Parathyroid adenoma (tissue), 2 donors: ENCODE measurements at regions not wholly inside any gene's neighbourhood (a gene's known extent, or its start where the extent isn't known, plus 50 kb on each side); places are given as distances from the start of the nearest gene placed in this dataset.

ENCODE experiments used
- H2AFZ ChIP-seq: fragments of 300-600 bp; sonication (generic); one replicate; pipeline ENCODE4 v1.7.0; 2017; ENCODE audit warnings: antibody characterized with exemption, mild to moderate bottlenecking
- H3K27ac ChIP-seq: fragments of 300-600 bp; sonication (generic); one replicate; pipeline ENCODE4 v1.7.0; 2017
- H3K27me3 ChIP-seq: fragments of 300-600 bp; sonication (generic); one replicate; pipeline ENCODE4 v1.7.0; 2017; ENCODE audit warnings: low read length; ENCODE audit not compliant: control insufficient read depth, insufficient read depth
- H3K36me3 ChIP-seq: fragments of 300-600 bp; sonication (generic); one replicate; pipeline ENCODE4 v1.7.0; 2017; ENCODE audit warnings: low read length; ENCODE audit not compliant: control insufficient read depth, insufficient read depth
- H3K4me1 ChIP-seq: fragments of 300-600 bp; sonication (generic); one replicate; pipeline ENCODE4 v1.7.0; 2017; ENCODE audit warnings: control low read depth
- H3K4me2 ChIP-seq: fragments of 300-600 bp; sonication (generic); one replicate; pipeline ENCODE4 v1.7.0; 2017; ENCODE audit warnings: low read length
- H3K4me3 ChIP-seq: fragments of 300-600 bp; sonication (generic); one replicate; pipeline ENCODE4 v1.7.0; 2017; ENCODE audit warnings: low read depth, low read length
- H3K79me2 ChIP-seq: fragments of 300-600 bp; sonication (generic); one replicate; pipeline ENCODE4 v1.7.0; 2017; ENCODE audit warnings: control low read depth
- H3K9ac ChIP-seq: fragments of 300-600 bp; sonication (generic); one replicate; pipeline ENCODE4 v1.7.0; 2017; ENCODE audit warnings: mild to moderate bottlenecking
- H3K9me3 ChIP-seq: fragments of 300-600 bp; sonication (generic); one replicate; pipeline ENCODE4 v1.7.0; 2017; ENCODE audit warnings: low read length; ENCODE audit not compliant: control insufficient read depth
- TF ChIP-seq, protein P1 (sequence below): fragments of 300-600 bp; sonication (generic); IDR thresholded peaks from one replicate; pipeline ENCODE4 v1.7.0; 2017; ENCODE audit warnings: antibody characterized with exemption, mild to moderate bottlenecking
- donor health status: primary hyperparathyroidism.

DNA sequence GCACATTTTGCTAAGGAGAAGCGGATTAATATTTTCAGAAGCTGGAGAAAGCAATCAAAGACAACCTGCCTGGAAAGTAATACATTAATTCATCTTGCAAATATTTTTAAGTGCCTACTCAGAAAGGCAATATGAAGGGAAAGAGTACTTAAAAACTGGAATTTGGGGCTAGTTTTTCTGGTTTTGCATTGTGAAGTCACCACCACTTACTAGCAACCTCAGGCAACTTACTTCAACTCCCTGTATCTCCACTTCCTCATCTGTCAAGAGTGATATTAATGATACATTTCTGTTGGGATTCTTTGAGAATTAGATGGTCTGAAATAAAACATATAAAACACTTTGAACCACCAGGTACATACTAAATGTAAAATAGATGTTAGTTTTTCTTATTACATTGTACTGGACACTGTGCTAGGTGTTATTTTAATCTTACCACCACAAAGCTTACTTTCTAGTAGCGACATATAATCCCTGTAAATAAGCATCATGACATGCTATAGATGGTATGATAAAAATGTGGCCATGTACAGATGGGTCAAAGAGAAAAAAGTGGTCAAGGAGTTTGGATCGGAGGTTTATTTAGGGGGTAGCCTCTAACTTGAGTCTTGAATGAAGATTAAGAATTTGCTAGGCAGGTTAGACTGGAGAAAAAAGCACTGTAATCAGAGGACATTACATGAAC lies 101.2 kb downstream of the SPRY2 start:
- no peak overlapping the region for H3K9ac ChIP-seq
- no peak overlapping the region for H3K4me2 ChIP-seq

DNA sequence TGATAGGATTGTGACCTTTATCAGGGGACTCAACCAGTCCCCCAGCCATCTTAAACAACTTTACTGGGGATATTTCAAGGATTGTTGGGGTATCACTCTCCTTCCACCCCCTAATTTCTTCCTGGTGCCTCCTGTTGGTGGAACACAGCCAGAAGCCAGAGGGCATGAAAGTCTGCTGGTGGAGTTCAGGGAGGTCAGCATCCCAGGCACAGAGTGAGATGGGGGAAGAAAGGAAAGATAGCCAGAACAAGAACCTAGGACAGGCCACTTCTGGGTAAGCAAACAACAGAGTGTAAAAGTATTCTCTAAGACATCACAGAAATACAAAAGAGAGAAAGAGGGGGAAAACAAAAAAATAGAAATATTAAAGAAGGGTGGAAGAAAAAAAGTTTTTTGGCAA lies 101.8 kb downstream of the SPRY2 start:
- H3K4me2 ChIP-seq: no peak overlapping the region
- H3K4me3 ChIP-seq: no peak overlapping the region
- H3K79me2 ChIP-seq: no peaks in the 10 kb centered on the region
- H3K4me1 ChIP-seq: no peaks in the 10 kb centered on the region
- H3K9ac ChIP-seq: no peak overlapping the region
- no peaks in the 10 kb centered on the region for H3K27me3 ChIP-seq
- H3K36me3 ChIP-seq: no peaks in the 10 kb centered on the region
- H3K27ac ChIP-seq: no peak overlapping the region
- H2AFZ ChIP-seq: no peak overlapping the region
- H3K9me3 ChIP-seq: no peaks in the 10 kb centered on the region
- TF ChIP-seq, protein P1, sequence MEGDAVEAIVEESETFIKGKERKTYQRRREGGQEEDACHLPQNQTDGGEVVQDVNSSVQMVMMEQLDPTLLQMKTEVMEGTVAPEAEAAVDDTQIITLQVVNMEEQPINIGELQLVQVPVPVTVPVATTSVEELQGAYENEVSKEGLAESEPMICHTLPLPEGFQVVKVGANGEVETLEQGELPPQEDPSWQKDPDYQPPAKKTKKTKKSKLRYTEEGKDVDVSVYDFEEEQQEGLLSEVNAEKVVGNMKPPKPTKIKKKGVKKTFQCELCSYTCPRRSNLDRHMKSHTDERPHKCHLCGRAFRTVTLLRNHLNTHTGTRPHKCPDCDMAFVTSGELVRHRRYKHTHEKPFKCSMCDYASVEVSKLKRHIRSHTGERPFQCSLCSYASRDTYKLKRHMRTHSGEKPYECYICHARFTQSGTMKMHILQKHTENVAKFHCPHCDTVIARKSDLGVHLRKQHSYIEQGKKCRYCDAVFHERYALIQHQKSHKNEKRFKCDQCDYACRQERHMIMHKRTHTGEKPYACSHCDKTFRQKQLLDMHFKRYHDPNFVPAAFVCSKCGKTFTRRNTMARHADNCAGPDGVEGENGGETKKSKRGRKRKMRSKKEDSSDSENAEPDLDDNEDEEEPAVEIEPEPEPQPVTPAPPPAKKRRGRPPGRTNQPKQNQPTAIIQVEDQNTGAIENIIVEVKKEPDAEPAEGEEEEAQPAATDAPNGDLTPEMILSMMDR: no peak

More for the DNA sequence above, 101.2 kb downstream of the SPRY2 start:
- H3K27ac ChIP-seq: no peak overlapping the region
- no peaks in the 10 kb centered on the region for H3K36me3 ChIP-seq
- no peak overlapping the region for H3K4me3 ChIP-seq
- TF ChIP-seq, protein P1: no peak
- H3K27me3 ChIP-seq: no peaks in the 10 kb centered on the region
- H3K9me3 ChIP-seq: no peaks in the 10 kb centered on the region
- no peaks in the 10 kb centered on the region for H3K79me2 ChIP-seq
- no peak overlapping the region for H2AFZ ChIP-seq
- H3K4me1 ChIP-seq: no peaks in the 10 kb centered on the region

DNA sequence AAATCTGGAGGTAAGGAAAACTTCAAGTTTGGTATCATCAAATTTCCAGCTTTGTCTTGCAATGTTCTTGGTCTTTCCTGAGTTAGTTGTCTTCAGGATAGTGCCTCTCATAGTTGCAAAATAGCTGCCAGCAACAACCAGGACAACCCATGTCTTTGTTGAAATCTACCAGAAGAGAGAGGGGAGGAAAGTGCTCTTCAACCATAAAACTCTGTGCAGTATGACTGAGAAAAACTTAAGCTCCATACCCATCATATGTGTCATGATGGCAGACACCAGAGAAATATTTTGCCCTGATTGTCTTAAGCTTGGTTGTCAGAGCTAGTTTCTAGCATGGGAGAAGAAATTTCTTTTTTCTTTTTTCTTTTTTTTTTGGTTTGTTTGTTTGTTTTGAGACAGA lies 103.3 kb downstream of the SPRY2 start:
- H3K9me3 ChIP-seq: no peaks in the 10 kb centered on the region
- H3K4me3 ChIP-seq: no peak overlapping the region
- TF ChIP-seq, protein P1: no peak
- H3K27ac ChIP-seq: no peak overlapping the region
- no peaks in the 10 kb centered on the region for H3K79me2 ChIP-seq
- no peak overlapping the region for H2AFZ ChIP-seq
- no peaks in the 10 kb centered on the region for H3K36me3 ChIP-seq
- H3K4me2 ChIP-seq: no peak overlapping the region
- H3K4me1 ChIP-seq: no peaks in the 10 kb centered on the region
- no peaks in the 10 kb centered on the region for H3K27me3 ChIP-seq
- no peak overlapping the region for H3K9ac ChIP-seq

DNA sequence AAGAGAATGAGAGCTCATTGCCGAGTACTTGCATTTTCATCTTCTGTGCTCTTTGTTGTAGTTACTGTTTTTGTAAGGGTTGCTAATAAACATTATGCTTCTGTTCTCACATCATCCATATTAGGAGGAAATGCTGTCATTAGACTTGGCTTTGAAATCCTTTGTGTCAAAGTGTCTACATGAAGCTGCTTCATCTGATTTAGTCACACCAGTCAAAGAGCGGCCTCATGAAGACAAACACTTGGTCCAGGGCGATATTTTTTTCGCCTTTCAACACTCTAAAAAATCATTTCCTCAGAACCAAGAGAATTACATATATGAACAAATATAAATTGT lies 105.0 kb downstream of the SPRY2 start:
- Histone ChIP-seq H3K9ac (no peak overlapping the region), H3K36me3 (no peaks in the 10 kb centered on the region), H3K9me3 (no peaks in the 10 kb centered on the region), H2AFZ (no peak overlapping the region), H3K4me3 (no peak overlapping the region), H3K27me3 (no peaks in the 10 kb centered on the region), H3K4me1 (no peaks in the 10 kb centered on the region), H3K79me2 (no peaks in the 10 kb centered on the region), H3K27ac (no peak overlapping the region), H3K4me2 (no peak overlapping the region)
- TF ChIP-seq, protein P1: no peak
